DMS153 treated with DMSO at 0.1 percent for 48 hours (cell line): ENCODE measurements at regions not wholly inside any gene's neighbourhood (a gene's known extent, or its start where the extent isn't known, plus 50 kb on each side); places are given as distances from the start of the nearest gene placed in this dataset.
"Not testable (repeated sequence)": the region's sequence is repeated elsewhere in the genome, so short reads cannot be mapped to it uniquely, and the experiment has no call there.

ENCODE experiments used
- DNase-seq: peaks from one replicate; lab custom pipeline; 2025; ENCODE audit not compliant: unreplicated experiment; lab: John Stamatoyannopoulos, UW

DNA sequence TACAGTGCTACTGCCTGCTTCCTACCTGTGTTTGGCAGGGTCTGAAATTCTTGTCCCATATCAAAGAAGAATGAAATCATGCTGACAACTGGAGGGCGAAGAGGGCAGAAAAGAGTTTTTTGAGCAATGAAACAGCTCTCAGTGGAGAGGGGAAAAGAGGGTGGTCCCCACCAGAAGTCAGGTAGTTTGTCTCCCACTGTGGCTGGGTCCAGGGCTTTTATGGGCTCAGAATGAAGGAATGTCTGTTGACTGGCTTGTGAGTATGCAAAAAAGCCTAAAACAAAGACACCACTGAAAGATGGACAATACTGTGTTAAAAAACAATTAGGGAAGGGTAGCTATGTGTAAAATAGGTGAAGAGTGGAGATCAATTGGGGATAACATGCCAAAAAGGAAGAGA, 115.0 kb downstream of the ADAM29 start:
- no peak for DNase-seq

DNA sequence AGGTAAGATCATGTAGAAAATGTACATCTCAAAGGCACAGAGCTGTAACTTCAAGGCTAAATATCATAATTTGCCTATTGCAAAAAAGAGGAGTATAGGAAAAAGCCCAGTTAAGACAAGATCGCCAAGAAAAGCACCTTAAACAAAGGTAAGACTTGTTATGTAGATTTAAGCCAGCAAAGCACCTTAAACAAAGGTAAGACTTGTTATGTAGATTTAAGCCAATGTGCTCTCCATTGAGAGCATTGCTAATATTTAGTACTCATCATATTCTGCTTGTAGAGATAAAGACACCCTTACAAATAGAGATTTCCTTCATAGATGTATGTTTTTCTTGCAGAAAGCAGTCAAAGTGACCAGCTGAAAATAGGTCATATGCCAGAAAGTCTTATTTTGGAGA, 115.8 kb downstream of the ADAM29 start:
- no peak for DNase-seq

DNA sequence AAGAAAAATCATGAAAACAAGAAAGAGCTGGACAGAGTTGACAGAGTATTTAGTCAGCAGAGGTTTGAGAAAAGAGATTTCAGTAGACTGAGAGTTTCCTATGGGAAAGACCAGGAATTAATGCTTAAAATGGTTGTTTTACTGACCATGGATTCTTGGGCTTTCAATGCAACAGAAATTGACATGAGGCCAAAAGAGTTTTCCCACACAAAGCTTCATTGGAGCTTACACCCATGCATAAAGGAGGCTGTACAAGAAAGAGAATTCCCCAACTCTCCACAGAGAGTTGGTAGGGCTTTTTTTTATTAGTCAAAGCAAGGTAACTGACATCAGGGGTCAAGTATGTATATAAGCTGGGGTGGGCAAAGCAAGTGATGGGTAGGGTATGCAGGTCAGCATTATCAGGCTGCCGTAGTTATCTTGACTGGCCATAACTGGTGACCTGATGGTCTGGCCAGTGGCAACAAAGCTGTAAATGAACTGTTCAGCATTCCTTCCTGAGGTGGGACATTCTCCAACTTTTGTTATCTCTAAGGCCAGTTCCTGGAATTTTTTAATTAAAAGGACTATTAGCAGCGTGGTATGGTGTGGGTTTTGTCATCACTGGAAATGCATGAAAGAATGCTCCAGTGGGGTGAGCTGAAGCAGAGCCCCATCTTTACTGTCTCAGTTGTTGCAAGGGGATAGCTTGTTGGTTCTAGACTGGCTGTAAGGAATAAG, 117.0 kb downstream of the ADAM29 start:
- no peak for DNase-seq

DNA sequence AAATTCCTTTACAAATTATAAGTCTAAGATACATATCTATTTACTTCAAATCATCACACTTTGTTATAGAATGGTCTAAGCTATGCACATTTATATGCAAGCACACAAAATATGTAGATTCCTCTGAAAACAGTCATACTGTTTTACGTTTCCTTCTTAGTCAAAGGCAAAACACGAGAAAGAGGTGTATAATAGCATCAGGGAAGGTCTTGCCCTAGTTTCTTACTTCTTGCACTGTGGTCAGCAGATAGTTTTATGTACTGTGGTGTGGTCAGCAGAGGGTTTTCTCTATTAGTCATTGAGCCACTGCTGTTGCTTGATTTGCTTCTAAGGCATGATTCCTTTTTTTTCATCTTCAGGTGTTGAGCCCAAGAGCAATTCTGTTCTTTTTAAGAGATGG, 117.7 kb downstream of the ADAM29 start:
- DNase-seq: no peak

DNA sequence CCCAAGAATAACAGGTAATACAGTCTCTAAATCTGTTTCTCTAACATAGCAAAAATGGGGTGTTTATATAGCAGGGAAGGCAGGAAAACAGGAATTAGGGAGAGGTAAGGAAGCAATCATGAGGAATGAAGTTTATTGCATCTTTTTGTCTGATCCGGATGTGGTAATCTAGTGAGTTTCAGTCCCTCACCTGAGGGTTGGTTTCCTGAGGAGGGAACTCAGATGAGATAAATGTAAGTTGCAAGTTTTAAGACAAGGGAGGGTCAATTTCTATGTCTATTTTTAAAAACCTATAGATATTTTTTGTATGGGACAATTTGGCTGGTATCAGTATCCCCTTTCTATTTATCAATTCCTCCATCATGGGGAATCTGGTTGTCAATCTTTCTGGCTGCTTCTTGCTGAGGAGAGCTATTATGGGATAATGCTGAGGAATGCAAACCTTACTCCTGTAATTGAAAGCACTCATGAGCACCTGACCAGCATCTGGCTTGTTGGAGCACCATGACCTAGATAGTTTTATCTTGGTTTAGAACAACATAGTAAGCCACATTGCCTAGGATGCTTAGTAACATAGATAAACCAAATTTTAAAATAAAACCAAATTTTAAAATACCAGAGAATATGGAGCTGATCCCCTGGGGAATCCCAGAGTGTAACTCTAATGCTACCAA, 130.1 kb downstream of the ADAM29 start:
- no peak for DNase-seq

DNA sequence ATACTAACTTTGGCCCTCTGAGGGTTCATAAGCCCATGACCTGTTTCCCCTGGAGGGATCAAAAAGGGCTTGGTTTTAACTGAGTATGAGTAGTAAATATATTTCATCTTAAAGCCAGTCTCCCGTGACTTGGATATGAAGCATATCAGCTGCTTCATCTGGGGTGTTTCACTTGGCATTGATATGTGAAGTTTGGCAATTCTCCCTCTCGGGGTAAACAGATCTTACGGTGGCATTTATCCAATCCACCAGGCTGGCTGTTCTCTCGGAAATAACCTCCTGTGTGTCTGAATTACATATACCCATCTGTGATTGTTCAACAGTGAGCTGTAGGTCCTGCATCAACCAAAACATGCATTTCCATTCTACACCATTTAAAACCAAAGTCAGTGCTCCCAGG, 130.7 kb downstream of the ADAM29 start:
- no peak for DNase-seq

DNA sequence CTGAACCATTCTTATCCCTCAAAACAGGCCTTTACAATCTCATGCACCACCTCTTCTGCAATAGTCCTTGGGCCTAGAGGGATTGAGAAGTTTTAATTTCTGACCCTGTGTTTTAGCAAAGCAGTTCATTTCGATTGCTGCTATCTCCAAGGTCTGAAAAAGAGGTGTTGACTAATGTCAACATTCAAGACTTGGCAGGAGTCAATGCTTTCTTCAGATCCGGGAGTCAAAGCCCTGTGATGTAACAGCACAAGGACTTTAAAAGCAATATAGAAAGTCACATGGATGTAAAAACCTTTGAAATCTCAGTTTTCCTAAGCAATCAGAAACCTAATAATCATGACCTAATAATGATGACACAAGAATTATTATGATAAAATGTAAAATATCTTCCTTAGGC, 133.8 kb downstream of the ADAM29 start:
- no peak for DNase-seq

DNA sequence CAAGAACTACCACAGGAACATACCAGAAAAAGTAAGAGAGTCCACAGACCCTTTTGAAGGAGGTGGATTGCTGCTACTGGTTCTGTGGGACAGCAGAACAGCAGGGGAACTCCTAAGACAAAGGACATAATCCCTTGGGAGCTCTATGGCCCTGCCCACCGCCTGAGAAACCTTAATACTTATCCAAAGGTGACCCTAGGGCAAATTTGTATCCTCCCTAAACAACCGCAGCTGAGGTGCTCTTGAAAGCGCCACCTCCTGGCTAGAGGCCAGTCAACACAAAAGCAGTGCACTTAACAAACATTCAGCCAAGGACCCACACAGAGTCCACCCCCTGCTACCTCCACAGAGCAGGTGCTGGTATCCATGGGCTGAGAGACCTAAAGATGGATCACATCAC, 136.8 kb downstream of the ADAM29 start:
- no peak for DNase-seq

DNA sequence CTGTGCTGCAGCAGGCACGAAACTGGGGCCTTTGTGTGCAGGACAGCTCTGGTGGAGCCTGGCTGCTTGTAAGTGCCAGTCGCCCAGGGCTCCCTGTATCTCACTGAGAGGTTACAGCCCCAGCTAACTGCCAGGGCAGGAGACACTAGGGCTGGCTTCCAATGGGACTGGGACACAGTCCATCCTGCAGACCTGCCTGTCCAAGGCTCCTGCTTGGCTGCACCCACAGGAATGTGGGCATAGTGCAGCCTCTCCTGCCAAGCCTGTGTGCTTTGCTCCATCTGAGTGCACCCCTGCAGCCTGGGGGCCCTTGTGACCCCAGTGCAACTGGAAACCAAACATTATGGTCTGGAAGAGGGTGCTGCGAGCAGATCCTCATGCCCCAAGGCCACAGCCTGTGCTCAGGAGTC, 144.0 kb downstream of the ADAM29 start:
- no peak for DNase-seq

DNA sequence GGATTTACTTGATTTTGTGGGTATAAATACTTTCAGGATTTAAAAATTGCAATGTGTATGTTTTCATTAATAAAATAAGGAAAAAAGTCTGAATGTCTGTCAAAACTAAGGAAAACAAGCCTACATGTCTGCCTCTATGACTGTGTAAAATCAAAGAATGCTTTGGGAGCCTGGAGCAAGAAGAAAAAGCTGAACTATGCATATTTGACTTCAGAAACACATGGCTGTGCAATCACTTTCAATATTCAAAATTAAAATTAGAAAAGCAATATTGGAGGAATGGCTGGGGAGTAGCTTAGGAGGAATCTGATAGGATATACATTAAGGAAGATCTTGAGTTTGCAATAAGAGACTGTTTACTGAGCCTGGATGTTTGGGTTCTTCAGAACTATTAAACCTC, 147.1 kb downstream of the ADAM29 start:
- DNase-seq: no peak

DNA sequence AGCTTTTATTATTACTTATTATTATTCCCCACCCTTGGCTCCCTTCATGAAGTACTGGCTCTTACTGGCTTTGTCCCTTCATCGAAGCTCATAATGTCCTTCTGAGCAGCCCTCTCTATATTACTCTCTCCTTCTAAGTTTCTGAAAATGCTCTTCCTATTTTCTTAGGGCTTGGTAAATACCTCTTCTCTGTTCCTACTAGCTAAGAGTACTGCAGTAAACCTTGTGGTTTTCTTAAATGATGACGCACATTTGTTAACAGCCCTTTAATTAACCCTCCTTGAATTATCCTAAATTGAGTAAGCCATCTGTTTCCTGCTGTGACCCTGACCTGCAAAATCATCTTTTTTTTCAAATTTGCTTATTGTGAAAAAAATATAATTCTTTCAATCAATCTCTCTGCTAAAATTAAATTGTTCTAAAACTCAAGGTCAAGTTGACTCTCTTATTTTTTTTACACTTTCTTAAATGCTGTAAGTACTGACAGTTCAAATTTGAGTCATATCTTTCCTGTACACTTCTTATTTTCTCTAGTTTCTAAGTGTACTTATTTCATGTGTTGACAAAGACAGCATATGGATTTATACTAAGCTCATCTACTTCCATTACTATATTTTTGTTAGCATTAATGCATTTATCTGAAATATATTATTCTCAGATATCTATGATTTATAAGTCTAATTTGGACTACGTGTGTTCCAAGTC, 148.9 kb downstream of the ADAM29 start:
- DNase-seq: no peak

DNA sequence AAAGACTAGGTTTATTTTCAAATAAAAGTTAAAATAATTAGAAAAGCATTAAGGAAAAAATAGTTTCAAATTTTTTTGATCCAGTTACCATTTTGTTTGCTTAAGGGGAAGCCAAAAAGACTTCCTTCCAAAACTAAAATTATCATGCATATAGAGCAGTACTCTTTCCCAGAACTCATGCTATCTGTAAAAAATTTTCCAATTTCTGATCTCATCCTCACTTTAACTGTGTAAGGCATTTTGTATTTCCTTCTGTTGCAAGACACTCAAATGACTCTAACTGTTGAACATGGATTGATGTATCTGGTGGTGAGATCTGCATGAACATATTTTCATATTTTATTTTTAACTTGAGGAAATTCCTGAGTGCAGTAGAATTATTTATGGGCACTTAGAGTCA, 150.1 kb downstream of the ADAM29 start:
- no peak for DNase-seq

DNA sequence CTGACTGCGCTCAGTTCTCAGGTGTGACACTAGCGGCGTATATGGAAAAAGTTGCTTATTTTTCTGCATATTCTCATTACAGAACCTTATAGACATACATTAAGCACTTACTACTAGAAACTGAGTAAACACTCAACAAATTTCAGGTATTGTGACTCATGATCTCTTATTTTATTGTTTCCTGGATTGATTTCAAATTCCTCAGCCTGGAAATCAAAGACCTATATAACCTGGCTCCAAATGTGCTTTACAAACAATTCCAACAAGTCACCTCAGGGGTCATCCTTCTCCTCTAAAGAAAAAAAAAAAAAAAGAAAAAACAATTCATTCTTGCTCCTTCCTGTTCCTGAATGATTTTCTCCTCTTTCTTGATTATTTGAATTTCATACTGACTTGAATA, 152.3 kb downstream of the ADAM29 start:
- DNase-seq: no peak

DNA sequence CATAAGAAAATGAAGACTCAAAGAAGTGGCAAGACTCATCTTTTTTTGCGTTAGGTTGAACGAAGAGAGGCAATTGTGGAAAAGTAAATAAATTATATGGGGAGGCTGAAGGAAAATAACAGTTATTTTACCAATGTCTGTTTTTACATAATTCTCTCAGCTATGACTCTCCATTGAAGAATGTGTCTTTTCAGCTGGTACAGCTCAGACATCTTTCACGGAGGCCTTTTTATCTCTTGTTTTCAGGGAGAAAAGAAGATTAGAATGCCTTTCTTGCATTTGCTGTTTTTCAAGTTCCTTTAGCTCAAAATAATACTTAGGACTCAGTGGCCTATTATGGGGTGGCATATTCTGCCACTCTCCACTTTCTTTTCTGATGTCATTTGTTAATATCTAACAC, 153.0 kb downstream of the ADAM29 start:
- DNase-seq: no peak

DNA sequence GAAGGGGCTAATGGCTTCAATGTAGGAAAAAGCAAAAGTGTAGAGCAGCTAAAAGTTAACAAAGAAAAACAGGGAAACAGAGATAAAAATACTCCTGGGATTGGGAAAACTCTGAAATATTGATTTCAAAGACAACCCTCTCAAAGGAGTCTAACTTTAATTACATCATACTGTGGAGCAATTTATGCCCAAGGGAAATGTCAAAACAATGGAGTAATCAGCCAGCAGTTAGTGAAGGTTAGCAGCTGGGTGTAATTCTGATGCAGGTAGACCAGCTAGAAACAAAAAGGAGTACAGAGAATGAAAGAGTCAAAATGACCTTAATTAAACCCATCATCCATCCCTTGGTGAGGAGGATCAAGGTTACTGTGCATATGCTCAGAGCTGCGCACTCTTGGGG, 169.0 kb downstream of the ADAM29 start:
- no peak for DNase-seq

DNA sequence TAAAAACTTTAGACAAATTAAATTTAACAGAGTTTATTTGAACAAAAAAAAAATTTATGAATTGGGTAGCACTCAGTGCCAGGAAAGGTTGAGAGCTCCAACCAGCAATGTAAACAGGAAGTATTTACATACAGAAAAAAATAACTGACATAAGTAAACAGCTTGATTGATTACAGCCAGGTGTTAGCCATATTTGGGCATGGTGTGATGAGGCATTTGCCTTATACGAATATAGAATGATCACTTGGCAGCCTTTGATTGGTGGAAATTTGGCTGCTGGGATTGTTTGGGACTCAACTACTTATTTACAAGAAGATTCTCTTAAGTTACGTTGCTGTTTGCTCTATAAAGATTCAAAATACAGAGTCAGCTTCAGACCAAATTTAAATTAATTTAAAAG, 172.0 kb downstream of the ADAM29 start:
- DNase-seq: no peak

DNA sequence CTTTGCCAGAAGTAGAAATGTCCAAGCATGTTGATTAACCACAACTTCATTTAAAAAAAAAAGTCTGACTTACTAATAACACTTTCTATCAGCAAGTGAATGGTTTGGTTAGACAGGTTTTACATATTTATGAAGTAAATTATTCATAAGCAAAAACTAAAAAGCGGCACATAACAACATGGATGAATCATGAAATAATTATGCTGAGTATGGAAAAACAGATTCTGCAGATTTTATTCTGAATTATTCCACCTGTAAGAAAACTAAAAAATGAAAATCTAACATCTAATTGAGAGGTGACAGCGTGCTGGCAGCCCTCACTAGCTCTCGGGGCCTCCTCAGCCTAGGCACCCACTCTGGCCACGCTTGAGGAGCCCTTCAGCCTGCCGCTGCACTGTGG, 173.5 kb downstream of the ADAM29 start:
- DNase-seq: no peak

DNA sequence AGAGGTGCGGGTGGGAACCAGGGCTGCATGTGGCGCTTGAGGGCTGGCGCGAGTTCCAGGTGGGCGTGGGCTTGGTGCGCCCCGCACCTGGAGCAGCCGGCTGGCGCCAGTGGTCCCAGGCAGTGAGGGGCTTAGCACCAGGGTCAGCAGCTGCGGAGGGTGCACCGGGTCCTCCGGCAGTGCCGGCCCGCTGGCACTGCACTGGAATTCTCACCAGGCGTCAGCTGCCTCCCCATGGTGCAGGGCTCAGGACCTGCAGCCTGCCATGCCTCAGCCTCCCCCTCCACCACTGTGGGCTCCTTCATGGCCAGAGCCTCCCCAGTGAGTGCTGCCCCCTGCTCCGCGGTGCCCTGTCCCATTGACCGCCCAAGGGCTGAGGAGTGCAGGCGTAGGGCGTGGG, 174.0 kb downstream of the ADAM29 start:
- DNase-seq: no peak

DNA sequence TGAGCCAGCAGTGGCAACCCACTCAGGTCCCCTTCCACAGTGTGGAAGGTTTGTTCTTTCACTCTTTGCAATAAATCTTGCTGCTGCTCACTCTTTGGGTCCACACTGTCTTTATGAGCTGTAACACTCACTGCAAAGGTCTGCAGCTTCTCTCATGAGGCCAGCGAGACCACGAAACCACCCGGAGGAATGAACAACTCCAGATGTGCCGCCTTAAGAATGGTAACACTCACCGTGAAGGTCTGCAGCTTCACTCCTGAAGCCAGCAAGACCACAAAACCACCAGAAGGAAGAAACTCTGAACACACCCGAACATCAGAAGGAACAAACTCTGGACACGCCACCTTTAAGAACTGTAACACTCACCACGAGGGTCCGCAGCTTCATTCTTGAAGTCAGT, 174.9 kb downstream of the ADAM29 start:
- DNase-seq: not testable (repeated sequence)

DNA sequence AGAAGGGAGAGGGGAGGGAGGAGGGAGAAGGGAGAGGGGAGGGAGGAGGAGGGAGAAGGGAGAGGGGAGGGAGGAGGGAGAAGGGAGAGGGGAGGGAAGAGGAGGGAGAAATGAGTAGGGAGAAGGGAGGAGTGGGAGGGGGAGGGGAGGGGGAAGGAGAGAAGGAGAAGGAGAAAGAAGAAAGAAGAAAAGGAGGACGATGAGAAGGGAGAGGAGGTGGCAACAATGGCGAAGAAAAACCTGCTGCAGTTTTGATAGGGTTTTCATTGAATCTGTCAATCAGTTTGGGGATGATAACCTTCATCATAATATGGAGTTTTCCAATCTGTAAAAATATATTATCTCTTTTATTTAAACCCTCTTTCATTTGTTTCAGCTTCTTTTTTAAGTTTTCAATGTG, 185.2 kb downstream of the ADAM29 start:
- no peak for DNase-seq

DNA sequence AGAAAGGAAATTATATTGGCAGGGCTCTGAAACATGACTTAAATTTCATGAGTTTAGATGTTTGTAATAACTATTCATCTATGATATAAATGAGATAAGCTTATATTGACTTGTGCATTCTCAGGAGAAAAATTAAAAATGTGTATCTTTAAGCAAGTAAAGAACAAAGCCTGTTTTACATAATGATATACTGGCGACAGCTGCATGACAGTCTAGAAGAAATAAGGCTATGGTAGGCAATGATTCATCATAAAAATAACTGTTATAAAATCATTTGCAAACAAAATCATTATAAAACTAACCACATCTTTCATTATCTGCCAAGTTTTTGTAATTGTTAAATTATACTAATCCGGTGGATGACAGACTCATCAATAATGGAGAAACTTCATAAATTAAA, 188.1 kb downstream of the ADAM29 start:
- no peak for DNase-seq

DNA sequence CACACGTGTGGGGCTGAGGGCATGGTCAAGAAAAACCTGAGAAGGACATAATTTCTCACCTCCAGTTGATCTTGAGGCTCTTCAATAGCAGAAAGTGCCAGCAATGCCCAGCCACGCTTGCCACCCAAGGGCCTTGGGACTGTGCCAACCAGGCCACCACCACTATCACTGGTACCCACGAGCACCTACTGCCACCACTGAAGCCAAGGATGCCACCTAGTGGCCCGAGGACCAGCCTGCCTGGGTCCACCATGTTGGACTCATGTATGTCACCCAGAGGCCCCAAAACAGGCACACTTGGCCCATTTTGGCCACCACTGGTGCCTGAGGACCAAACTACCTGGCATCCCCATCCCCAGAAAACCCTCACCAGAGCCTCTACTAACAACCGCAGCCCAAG, 191.8 kb downstream of the ADAM29 start:
- no peak for DNase-seq
